Trophoblast cell (in vitro differentiated cells and primary cell): ENCODE measurements at regions not wholly inside any gene's neighbourhood (a gene's known extent, or its start where the extent isn't known, plus 50 kb on each side); places are given as distances from the start of the nearest gene placed in this dataset.
"Not testable (repeated sequence)": the region's sequence is repeated elsewhere in the genome, so short reads cannot be mapped to it uniquely, and the experiment has no call there.

Experiments used
- DNase-seq, 2 donors: peaks; one replicate each; pipeline ENCODE4 v3.0.0-alpha.2; 2016
- H2AFZ ChIP-seq: 2 replicates; pipeline ENCODE4 v1.6.1; 2013; ENCODE audit warnings: low read length, moderate library complexity, mild to moderate bottlenecking; ENCODE audit not compliant: insufficient read depth, poor library complexity
- H2AK5ac ChIP-seq: 2 replicates; pipeline ENCODE4 v1.6.1; 2013; ENCODE audit warnings: mild to moderate bottlenecking, low read length
- H2BK120ac ChIP-seq: 2 replicates; pipeline ENCODE4 v1.6.1; 2013; ENCODE audit warnings: low read length, mild to moderate bottlenecking, moderate library complexity; ENCODE audit not compliant: insufficient read depth, poor library complexity
- H2BK12ac ChIP-seq: 2 replicates; pipeline ENCODE4 v1.6.1; 2013; ENCODE audit warnings: mild to moderate bottlenecking, low read length, moderate library complexity
- H2BK5ac ChIP-seq: 2 replicates; pipeline ENCODE4 v1.6.1; 2013; ENCODE audit warnings: low read length, low read depth, moderate library complexity, mild to moderate bottlenecking; ENCODE audit not compliant: poor library complexity
- H3K14ac ChIP-seq: 2 replicates; pipeline ENCODE4 v1.6.1; 2013; ENCODE audit warnings: mild to moderate bottlenecking, low read length
- H3K18ac ChIP-seq: 2 replicates; pipeline ENCODE4 v1.6.1; 2013; ENCODE audit warnings: mild to moderate bottlenecking, low read length
- H3K23ac ChIP-seq: 2 replicates; pipeline ENCODE4 v1.6.1; 2013; ENCODE audit warnings: low read length
- H3K27ac ChIP-seq: 2 replicates; pipeline ENCODE4 v1.5.1; 2013; ENCODE audit warnings: low read depth, mild to moderate bottlenecking, inconsistent platforms, low read length, moderate library complexity
- H3K27me3 ChIP-seq: 2 replicates; pipeline ENCODE4 v1.6.1; 2013; ENCODE audit warnings: inconsistent platforms, mild to moderate bottlenecking, low read length, moderate library complexity; ENCODE audit not compliant: insufficient read depth
- H3K36me3 ChIP-seq, 2 experiments: 1 replicate in 1 of 2; 2 replicates in 1 of 2; pipeline ENCODE4 v1.6.1; 2013; ENCODE audit warnings: low read length in 2 of 2, mild to moderate bottlenecking in 2 of 2, moderate library complexity in 1 of 2; ENCODE audit not compliant: insufficient read depth in 2 of 2, control insufficient read depth in 1 of 2
- H3K4ac ChIP-seq: 2 replicates; pipeline ENCODE4 v1.6.1; 2013; ENCODE audit warnings: low read depth, mild to moderate bottlenecking, low read length, moderate library complexity
- H3K4me1 ChIP-seq, 2 experiments: 1 replicate in 1 of 2; 2 replicates in 1 of 2; pipeline ENCODE4 v1.6.1; 2013; ENCODE audit warnings: low read length in 2 of 2, mild to moderate bottlenecking in 2 of 2, moderate library complexity in 1 of 2; ENCODE audit not compliant: insufficient read depth in 2 of 2, control insufficient read depth in 1 of 2
- H3K4me2 ChIP-seq: 2 replicates; pipeline ENCODE4 v1.6.1; 2013; ENCODE audit warnings: inconsistent platforms, mild to moderate bottlenecking, low read length, moderate library complexity
- H3K4me3 ChIP-seq: 2 replicates; pipeline ENCODE4 v1.5.1; 2013; ENCODE audit warnings: mild to moderate bottlenecking, low read depth, low read length, inconsistent platforms
- H3K79me1 ChIP-seq: one replicate; pipeline ENCODE4 v1.6.1; 2013; ENCODE audit warnings: low read length
- H3K79me2 ChIP-seq: 2 replicates; pipeline ENCODE4 v1.6.1; 2013; ENCODE audit warnings: low read length, mild to moderate bottlenecking; ENCODE audit not compliant: control insufficient read depth, insufficient read depth, poor library complexity
- H3K9ac ChIP-seq: 2 replicates; pipeline ENCODE4 v1.6.1; 2013; ENCODE audit warnings: mild to moderate bottlenecking, low read length
- H3K9me3 ChIP-seq: 2 replicates; pipeline ENCODE4 v1.6.1; 2013; ENCODE audit warnings: low read depth, mild to moderate bottlenecking, control low read depth, inconsistent platforms, low read length; ENCODE audit not compliant: insufficient read depth
- H4K12ac ChIP-seq: 2 replicates; pipeline ENCODE4 v1.6.1; 2013; ENCODE audit warnings: low read depth, mild to moderate bottlenecking, low read length, moderate library complexity
- H4K8ac ChIP-seq: 2 replicates; pipeline ENCODE4 v1.6.1; 2013; ENCODE audit warnings: low read depth, mild to moderate bottlenecking, low read length, moderate library complexity
- H4K91ac ChIP-seq: one replicate; pipeline ENCODE4 v1.6.1; 2013; ENCODE audit warnings: low read depth, mild to moderate bottlenecking, low read length, moderate library complexity
- whole genome bisulfite sequencing: extraction: QIAGEN DNeasy Blood & Tissue Kit; methylation state at CpG from one replicate; pipeline ENCODE4 v1.1.7; 2013; ENCODE audit warnings: missing lambda C conversion rate; ENCODE audit not compliant: insufficient read length, insufficient coverage; ENCODE audit errors: extremely low coverage; 5-methylcytosine and 5-hydroxymethylcytosine counted together

DNA sequence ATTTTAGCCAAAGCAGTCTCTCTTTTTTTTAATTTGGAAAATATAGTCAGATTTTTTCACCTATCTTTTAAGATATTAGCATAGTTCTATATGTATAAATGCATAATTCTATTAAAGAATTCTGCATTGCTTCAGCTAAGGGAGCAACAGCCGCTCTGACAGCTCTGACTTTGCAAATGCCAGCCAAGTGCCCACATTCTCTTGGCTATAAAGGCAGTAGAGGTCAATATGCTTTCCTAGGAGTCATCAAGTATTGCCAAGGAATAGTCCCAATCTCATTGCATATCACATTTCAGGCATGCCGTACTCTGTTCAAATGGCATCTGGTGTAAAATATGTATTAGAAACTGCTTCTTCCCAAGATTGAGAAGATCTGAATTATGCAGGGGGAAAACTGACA is 161.4 kb downstream of the RPLP1 start:
- no peaks in the 10 kb centered on the region for H3K27me3 ChIP-seq
- no peaks in the 10 kb centered on the region for H3K79me2 ChIP-seq
- no peaks in the 10 kb centered on the region for H3K79me1 ChIP-seq
- no peaks in the 10 kb centered on the region for H3K9me3 ChIP-seq
- H3K18ac ChIP-seq: no peak overlapping the region
- H3K36me3 ChIP-seq: no peaks in the 10 kb centered on the region
- H2BK120ac ChIP-seq: no peak overlapping the region
- H2BK12ac ChIP-seq: no peak overlapping the region
- H3K14ac ChIP-seq: no peak overlapping the region
- H3K23ac ChIP-seq: no peak overlapping the region
- peak in 1 of 2 donors; percentile 38 for DNase-seq
- H4K12ac ChIP-seq: no peak overlapping the region
- no peak overlapping the region for H3K4me3 ChIP-seq
- no peak overlapping the region for H4K91ac ChIP-seq
- no peak overlapping the region for H2BK5ac ChIP-seq
- no peak overlapping the region for H2AFZ ChIP-seq
- H3K4me2 ChIP-seq: no peak overlapping the region
- no peak overlapping the region for H3K27ac ChIP-seq
- WGBS: no CpG with 5 or more reads among the region's 2 CpGs
- no peaks in the 10 kb centered on the region for H3K4me1 ChIP-seq
- H3K4ac ChIP-seq: no peak overlapping the region
- no peak overlapping the region for H4K8ac ChIP-seq
- no peak overlapping the region for H3K9ac ChIP-seq
- no peak overlapping the region for H2AK5ac ChIP-seq

GRCh38 chr15:69615736-69616135 is 163.1 kb downstream of the RPLP1 start:
- Histone ChIP-seq H2AK5ac (no peak overlapping the region), H2BK5ac (no peak overlapping the region), H4K12ac (no peak overlapping the region), H3K18ac (no peak overlapping the region), H3K79me1 (no peaks in the 10 kb centered on the region), H4K91ac (no peak overlapping the region), H4K8ac (no peak overlapping the region), H3K4me3 (no peak overlapping the region), H3K4ac (no peak overlapping the region), H3K23ac (no peak overlapping the region), H3K79me2 (no peaks in the 10 kb centered on the region), H3K27me3 (no peaks in the 10 kb centered on the region), H2BK12ac (no peak overlapping the region), H2AFZ (no peak overlapping the region), H3K36me3 (no peaks in the 10 kb centered on the region), H3K4me1 (no peaks in the 10 kb centered on the region), H2BK120ac (no peak overlapping the region), H3K9me3 (no peaks in the 10 kb centered on the region), H3K4me2 (no peak overlapping the region), H3K27ac (no peak overlapping the region), H3K14ac (no peak overlapping the region), H3K9ac (no peak overlapping the region)
- no peak for DNase-seq
- no CpG with 5 or more reads among the region's 5 CpGs for WGBS

DNA sequence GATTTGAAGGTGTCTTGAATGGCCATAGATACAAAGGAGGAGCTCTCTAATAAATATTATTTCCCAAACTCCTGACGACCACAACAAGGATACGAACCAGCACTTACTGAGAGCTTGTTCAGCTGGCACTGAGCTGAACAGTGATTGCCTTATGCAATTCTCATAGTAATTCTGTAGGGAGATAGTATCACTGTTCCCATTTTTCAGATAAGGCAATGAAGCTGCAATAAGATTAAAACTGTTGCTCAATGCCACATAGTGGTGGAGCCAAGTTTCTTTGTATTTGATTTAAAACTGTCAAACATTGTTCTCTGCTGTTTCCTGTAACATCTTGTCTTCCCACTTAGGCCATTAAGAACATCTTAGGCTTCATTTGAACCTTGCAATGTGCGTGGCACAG is 163.9 kb downstream of the RPLP1 start:
- H3K4ac ChIP-seq: no peak overlapping the region
- no peaks in the 10 kb centered on the region for H3K36me3 ChIP-seq
- H3K14ac ChIP-seq: no peak overlapping the region
- H3K79me1 ChIP-seq: no peaks in the 10 kb centered on the region
- H3K4me1 ChIP-seq: no peaks in the 10 kb centered on the region
- no peak overlapping the region for H4K12ac ChIP-seq
- no peak overlapping the region for H2BK5ac ChIP-seq
- no peaks in the 10 kb centered on the region for H3K27me3 ChIP-seq
- peak; percentile 29 to 75 for DNase-seq
- no peak overlapping the region for H2BK120ac ChIP-seq
- H3K4me3 ChIP-seq: no peak overlapping the region
- no peak overlapping the region for H2BK12ac ChIP-seq
- no peak overlapping the region for H3K4me2 ChIP-seq
- H3K9ac ChIP-seq: no peak overlapping the region
- no peak overlapping the region for H4K8ac ChIP-seq
- no peaks in the 10 kb centered on the region for H3K9me3 ChIP-seq
- no peak overlapping the region for H4K91ac ChIP-seq
- H2AFZ ChIP-seq: no peak overlapping the region
- H3K27ac ChIP-seq: no peak overlapping the region
- no CpG with 5 or more reads among the region's 3 CpGs for WGBS
- no peaks in the 10 kb centered on the region for H3K79me2 ChIP-seq
- no peak overlapping the region for H3K23ac ChIP-seq
- H2AK5ac ChIP-seq: no peak overlapping the region
- no peak overlapping the region for H3K18ac ChIP-seq

GRCh38 chr15:69617144-69617543 is 164.5 kb downstream of the RPLP1 start:
- H2BK120ac ChIP-seq, DNase-seq, H3K4me2 ChIP-seq, H4K12ac ChIP-seq, H3K79me1 ChIP-seq, H2AFZ ChIP-seq, H2BK5ac ChIP-seq, H3K9ac ChIP-seq, H2BK12ac ChIP-seq, H3K23ac ChIP-seq, H3K4me1 ChIP-seq, H3K18ac ChIP-seq, H3K27me3 ChIP-seq, H4K8ac ChIP-seq, H3K4me3 ChIP-seq, H3K79me2 ChIP-seq, H2AK5ac ChIP-seq, H3K9me3 ChIP-seq, H3K36me3 ChIP-seq, H3K27ac ChIP-seq, H3K14ac ChIP-seq, H3K4ac ChIP-seq, H4K91ac ChIP-seq: not testable (repeated sequence)
- WGBS: no CpG with 5 or more reads among the region's 4 CpGs
